AG10803 (cell line): ENCODE measurements at regions not wholly inside any gene's neighbourhood (a gene's known extent, or its start where the extent isn't known, plus 50 kb on each side); places are given as distances from the start of the nearest gene placed in this dataset.

ENCODE experiments used
- DNase-seq: peaks from one replicate; pipeline ENCODE4 v3.0.0; 2010; ENCODE audit warnings: low read depth
- H3K4me3 ChIP-seq: 2 replicates; pipeline ENCODE4 v1.5.1; 2011; ENCODE audit warnings: mild to moderate bottlenecking, low read length, control low read depth
- TF ChIP-seq, protein P1 (sequence below): conservative IDR thresholded peaks from 2 replicates; pipeline ENCODE4 v1.5.1; 2011; ENCODE audit warnings: mild to moderate bottlenecking, low read length, control low read depth, inconsistent platforms

DNA sequence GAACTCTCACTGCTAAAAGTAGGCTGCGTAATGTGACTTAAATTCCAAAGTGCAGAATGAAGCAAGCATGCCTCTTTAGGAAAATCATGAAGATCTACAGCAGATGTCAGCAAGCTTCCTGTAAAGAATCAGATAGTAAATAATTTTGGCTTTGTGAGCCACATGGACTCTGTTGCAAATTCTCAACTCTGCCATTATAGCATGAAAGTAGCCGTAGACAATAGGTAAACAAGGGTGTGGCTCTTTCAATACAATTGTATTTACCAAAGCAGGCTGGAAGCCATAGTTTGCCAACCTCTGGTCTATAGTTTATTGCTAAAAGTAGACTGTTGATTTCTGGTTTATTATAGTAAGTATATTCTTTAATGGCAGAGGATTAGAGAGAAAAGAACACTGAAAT, 80.3 kb upstream of the FAM9B start:
- DNase-seq: no peak
- TF ChIP-seq, protein P1, sequence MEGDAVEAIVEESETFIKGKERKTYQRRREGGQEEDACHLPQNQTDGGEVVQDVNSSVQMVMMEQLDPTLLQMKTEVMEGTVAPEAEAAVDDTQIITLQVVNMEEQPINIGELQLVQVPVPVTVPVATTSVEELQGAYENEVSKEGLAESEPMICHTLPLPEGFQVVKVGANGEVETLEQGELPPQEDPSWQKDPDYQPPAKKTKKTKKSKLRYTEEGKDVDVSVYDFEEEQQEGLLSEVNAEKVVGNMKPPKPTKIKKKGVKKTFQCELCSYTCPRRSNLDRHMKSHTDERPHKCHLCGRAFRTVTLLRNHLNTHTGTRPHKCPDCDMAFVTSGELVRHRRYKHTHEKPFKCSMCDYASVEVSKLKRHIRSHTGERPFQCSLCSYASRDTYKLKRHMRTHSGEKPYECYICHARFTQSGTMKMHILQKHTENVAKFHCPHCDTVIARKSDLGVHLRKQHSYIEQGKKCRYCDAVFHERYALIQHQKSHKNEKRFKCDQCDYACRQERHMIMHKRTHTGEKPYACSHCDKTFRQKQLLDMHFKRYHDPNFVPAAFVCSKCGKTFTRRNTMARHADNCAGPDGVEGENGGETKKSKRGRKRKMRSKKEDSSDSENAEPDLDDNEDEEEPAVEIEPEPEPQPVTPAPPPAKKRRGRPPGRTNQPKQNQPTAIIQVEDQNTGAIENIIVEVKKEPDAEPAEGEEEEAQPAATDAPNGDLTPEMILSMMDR: no peak
- no peak overlapping the region for H3K4me3 ChIP-seq

DNA sequence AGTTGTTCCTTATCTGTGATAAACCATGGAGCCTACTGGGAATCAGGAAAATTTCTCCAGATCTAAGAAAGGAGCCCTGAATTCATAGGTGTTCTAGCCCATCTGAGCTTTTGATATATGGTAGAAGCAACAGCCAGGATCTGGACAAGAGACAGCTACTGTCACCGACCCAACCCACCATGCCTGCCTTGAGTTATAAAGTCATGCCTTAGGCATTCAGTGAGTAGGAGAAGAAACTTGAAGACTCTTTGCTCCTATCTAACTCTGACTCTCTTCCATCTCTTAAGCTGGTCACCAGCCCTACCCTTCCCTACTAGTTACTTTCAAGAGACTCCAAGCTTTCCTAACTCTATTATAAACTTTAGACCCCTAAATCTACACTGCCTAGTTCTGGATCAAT, 83.9 kb upstream of the FAM9B start:
- TF ChIP-seq, protein P1: no peak
- peak; percentile 16 for DNase-seq
- no peak overlapping the region for H3K4me3 ChIP-seq

DNA sequence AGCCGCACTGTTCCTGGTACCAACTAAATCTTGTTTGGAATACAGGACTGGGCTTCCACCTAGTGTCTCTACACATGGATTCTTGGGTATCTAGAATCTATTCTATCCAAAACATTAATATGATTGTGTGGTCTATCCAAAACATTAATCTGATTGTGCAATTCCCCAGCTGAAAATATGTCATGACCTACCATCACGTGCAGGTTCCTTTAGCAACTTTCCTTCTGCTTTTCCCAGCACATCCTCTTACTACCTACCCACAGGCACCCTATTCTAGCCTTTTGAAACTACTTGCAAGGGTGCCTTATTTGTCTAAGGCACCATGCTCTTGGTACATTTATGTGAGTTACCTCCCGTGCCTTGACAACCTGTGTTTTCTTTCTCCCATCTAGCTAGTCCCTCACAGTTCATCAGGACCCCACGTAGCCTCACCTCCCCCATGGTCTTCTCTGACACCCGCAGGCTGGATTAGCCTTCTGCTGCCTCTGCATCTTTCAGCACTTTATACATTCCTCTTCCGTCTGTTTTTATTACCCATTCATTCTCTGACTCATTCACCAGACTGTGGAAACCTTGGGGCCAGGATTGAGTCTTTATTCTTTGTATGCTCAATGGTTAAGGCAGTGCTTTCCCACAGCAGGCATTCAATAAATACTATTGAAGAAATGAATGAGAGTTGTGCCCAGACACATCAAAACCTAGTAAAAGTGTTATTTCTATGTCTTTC, 88.8 kb upstream of the FAM9B start:
- no peak overlapping the region for H3K4me3 ChIP-seq
- peak; percentile 20 for DNase-seq
- TF ChIP-seq, protein P1: no peak

DNA sequence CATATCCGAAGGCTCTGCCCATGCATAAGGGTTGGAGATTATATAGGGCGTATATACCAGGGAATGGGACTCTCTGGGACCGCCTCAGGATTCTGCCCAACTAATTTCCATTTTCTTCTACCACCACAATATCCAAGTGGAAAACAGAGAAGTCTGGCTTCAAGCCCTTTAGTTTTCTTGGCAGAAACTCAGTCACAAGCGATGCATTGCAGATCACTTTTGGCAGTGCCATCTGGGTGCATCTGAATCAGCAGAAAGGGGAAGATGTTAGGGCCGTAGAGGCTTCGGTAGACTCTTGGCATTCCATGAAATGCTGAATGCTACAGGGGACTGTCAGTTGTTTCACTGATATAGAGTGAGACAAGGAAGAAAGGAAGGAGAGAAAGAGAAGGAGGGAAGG, 94.1 kb upstream of the FAM9B start:
- DNase-seq: no peak
- no peak overlapping the region for H3K4me3 ChIP-seq
- TF ChIP-seq, protein P1: no peak

DNA sequence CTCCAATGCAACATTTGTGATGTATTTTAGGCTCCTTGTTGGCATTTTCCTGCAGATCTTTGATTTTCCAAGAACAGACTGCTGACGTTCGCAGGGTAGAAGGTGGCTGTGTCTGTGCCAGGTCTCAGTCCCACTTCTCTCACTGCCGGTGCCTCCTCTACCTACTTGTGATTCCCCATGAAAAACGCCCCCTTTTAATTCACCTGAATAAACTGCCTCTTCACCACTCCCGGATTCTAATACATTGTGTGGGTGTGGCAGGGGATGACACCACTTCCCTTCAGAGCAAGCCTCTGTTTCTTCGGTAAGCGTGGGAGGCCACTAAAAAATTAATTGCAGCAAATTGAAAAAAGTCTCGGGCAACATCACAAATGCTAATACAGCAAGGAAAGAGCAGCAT, 96.1 kb upstream of the FAM9B start:
- DNase-seq: no peak
- TF ChIP-seq, protein P1: no peak
- no peak overlapping the region for H3K4me3 ChIP-seq

DNA sequence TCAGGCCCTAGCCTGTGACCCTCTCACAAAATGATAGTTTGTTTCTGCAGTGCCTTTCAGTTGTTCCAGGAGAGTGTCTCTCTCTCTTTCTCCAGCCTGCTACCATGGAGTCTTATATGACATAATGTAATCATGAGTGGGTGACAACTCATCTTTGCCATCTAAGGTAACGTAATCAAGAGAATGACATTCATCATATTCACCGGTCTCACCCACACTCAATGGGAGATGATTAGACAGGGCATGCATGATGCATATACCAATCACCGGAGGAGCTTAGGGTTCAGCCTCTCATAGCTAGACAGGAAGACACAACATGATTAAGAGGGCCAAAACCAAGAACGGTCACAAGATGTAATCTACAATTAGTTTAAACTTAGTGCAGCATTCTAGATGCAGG, 97.1 kb upstream of the FAM9B start:
- no peak overlapping the region for H3K4me3 ChIP-seq
- TF ChIP-seq, protein P1: no peak
- DNase-seq: no peak

DNA sequence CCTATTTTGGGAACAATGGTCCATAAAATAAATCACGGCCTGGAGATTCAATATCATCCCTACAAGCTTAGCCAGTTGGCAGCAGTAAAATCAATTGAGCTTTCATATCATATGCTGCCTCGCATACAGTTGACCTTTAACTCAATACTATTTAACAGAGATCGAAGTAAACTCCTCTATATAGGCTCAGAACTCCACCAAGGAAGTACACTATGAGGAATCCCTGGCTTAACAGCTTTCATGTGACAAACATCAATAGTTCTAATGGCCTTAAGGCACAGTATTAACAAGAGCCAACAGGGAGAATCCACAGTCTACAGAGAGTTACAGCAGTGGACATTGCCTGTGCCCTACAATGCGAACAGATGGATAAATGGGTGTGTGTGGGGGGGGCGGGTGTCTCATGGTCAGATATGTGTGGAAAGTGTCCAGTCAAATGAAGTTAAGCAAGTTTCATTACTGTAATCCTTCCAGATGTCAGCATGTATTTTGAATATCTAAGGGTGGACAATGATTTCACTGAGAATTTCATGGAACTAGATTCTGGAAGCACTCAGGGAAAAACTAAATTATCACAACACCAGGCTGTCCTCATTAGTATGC, 98.2 kb upstream of the FAM9B start:
- peak; percentile 29 for DNase-seq
- TF ChIP-seq, protein P1: no peak
- H3K4me3 ChIP-seq: no peak overlapping the region
